Transverse colon (tissue), 4 donors: ENCODE measurements at regions not wholly inside any gene's neighbourhood (a gene's known extent, or its start where the extent isn't known, plus 50 kb on each side); places are given as distances from the start of the nearest gene placed in this dataset.
A peak's percentile ranks its signal among the peaks of the same experiment; 100 is the strongest.

Source experiments
- DNase-seq: peaks from one replicate; pipeline ENCODE4 v3.0.0-alpha.2; 2019
- H3K27ac ChIP-seq, 4 donors: fragments of 200-600 bp; sonication (generic); 2 replicates each; pipeline ENCODE4 v1.5.1; 2016 to 2018; ENCODE audit warnings: inconsistent platforms in 4 of 4
- H3K27me3 ChIP-seq: fragments of 200-600 bp; sonication (generic); 2 replicates; pipeline ENCODE4 v1.5.1; 2017; ENCODE audit warnings: inconsistent platforms
- H3K36me3 ChIP-seq, 4 donors: fragments of 200-600 bp; sonication (generic); 2 replicates each; pipeline ENCODE4 v1.5.1; 2017 to 2019; ENCODE audit warnings: inconsistent platforms in 4 of 4
- H3K4me1 ChIP-seq, 4 donors: fragments of 200-600 bp; sonication (generic); 2 replicates each; pipeline ENCODE4 v1.5.1; 2017 to 2020; ENCODE audit warnings: inconsistent platforms in 4 of 4
- H3K4me3 ChIP-seq, 4 donors: fragments of 200-600 bp; sonication (generic); 1 replicate in 1 of 4; 2 replicates in 3 of 4; pipeline versions ENCODE4 v1.5.1 to v1.6.1; 2017 to 2019; ENCODE audit warnings: inconsistent platforms in 4 of 4
- H3K9me3 ChIP-seq, 2 donors: fragments of 200-600 bp; sonication (generic); 2 replicates each; pipeline ENCODE4 v1.5.1; 2017 to 2019; ENCODE audit warnings: inconsistent platforms in 2 of 2
- CTCF ChIP-seq, 5 experiments: fragments of 200-600 bp in 3 of 5; fragments of 450-650 bp in 2 of 5; sonication (generic) in 3 of 5; IDR thresholded peaks; 1 replicate in 2 of 5; 2 replicates in 3 of 5; pipeline ENCODE4 v1.5.1; 2016 to 2017; ENCODE audit warnings: antibody characterized with exemption in 5 of 5, inconsistent platforms in 3 of 5, mild to moderate bottlenecking in 2 of 5, moderate library complexity in 1 of 5
- EP300 ChIP-seq: sonication (generic); formaldehyde crosslinking; IDR thresholded peaks from one replicate; pipeline ENCODE4 v1.6.1; 2017; ENCODE audit warnings: antibody characterized with exemption, low read depth
- POLR2A ChIP-seq: fragments of 450-650 bp; IDR thresholded peaks from one replicate; pipeline ENCODE4 v1.6.1; 2016; ENCODE audit warnings: antibody characterized with exemption, mild to moderate bottlenecking, moderate library complexity
- POLR2AphosphoS5 ChIP-seq, 3 donors: sonication (generic); formaldehyde crosslinking; IDR thresholded peaks; one replicate each; pipeline ENCODE4 v1.6.1; 2016; ENCODE audit warnings: antibody characterized with exemption in 3 of 3
- WGBS, 2 donors: methylation state at CpG; one replicate each; pipeline ENCODE4 v1.1.5; 2018; ENCODE audit warnings: low coverage in 1 of 2; 5-methylcytosine and 5-hydroxymethylcytosine counted together
- in situ Hi-C, 4 donors: fragments of 200-750 bp; cut with MboI; loops; one replicate each; pipeline versions ENCODE4 v1.15.0 to v1.15.1; 2017; ENCODE audit warnings: low sequenced_read_pairs in 3 of 4, low pct_ligation_motif_present in 1 of 4, low pct_unique_long_range_greater_than_20kb in 1 of 4
- intact Hi-C: fragments of 100-400 bp; cut with DNase I; formaldehyde crosslinking; loops from one replicate; pipeline ENCODE4 v1.15.1; 2023; ENCODE audit warnings: low total_unique reads

- no peaks in the 10 kb centered on the region for H3K9me3 ChIP-seq
- intact Hi-C loops, result no loop called here
- WGBS, 2 donors, result 64 to 92% methylated on average over 3 of the region's 3 CpGs
- H3K4me1 ChIP-seq, result peaks cover 0 to 19% (median 7%) of the 10 kb centered on the region in 4 donors
- H3K36me3 ChIP-seq, result no peaks in the 10 kb centered on the region
- H3K4me3 ChIP-seq, result peak overlapping the region in 2 of 4 donors; percentile 6 to 11
- no peak for DNase-seq
- in situ Hi-C loops, result no loop called here
- no peaks in the 10 kb centered on the region for H3K27me3 ChIP-seq
- TF ChIP-seq CTCF (IDR thresholded peaks at IDR 0.05) (no peak), POLR2A (no peak), POLR2AphosphoS5 (IDR thresholded peaks at IDR 0.05) (no peak), EP300 (no peak)
- peak overlapping the region; percentile 20 to 57 (median 40) for H3K27ac ChIP-seq
Measured at GRCh38 chr14:65282896-65283253, 129.7 kb upstream of the FUT8 start.

- peak overlapping the region in 1 of 4 donors; percentile 59 for H3K27ac ChIP-seq
- in situ Hi-C loops, result no loop called here
- WGBS, 2 donors, result 70 to 73% methylated on average over 6 to 8 of the region's 8 CpGs
- TF ChIP-seq CTCF (IDR thresholded peaks at IDR 0.05) (peak in 2 of 5 experiments; percentile 10 to 16), POLR2AphosphoS5 (IDR thresholded peaks at IDR 0.05) (no peak)
- H3K4me1 ChIP-seq, result peaks cover 0 to 19% (median 7%) of the 10 kb centered on the region in 4 donors
- H3K36me3 ChIP-seq, result no peaks in the 10 kb centered on the region
- H3K27me3 ChIP-seq, result no peaks in the 10 kb centered on the region
- H3K9me3 ChIP-seq, result no peaks in the 10 kb centered on the region
- no peak for DNase-seq
- intact Hi-C loops, result no loop called here
- no peak overlapping the region for H3K4me3 ChIP-seq
Measured at GRCh38 chr14:65286443-65286842, 126.1 kb upstream of the FUT8 start.

- in situ Hi-C loops (no loop called here), intact Hi-C loops (no loop called here)
- Histone ChIP-seq H3K27ac (peak overlapping the region; percentile 39 to 61 (median 53)), H3K36me3 (no peaks in the 10 kb centered on the region), H3K4me3 (no peak overlapping the region), H3K9me3 (no peaks in the 10 kb centered on the region), H3K27me3 (no peaks in the 10 kb centered on the region), H3K4me1 (peaks cover 0 to 14% (median 2%) of the 10 kb centered on the region in 4 donors)
- 62 to 84% methylated on average over 5 to 29 of the region's 29 CpGs for WGBS, 2 donors
- peak; percentile 51 for DNase-seq
- no peak for TF ChIP-seq EP300
- no peak for TF ChIP-seq CTCF (IDR thresholded peaks at IDR 0.05)
- no peak for TF ChIP-seq POLR2A
- no peak for TF ChIP-seq POLR2AphosphoS5 (IDR thresholded peaks at IDR 0.05)
Measured at GRCh38 chr14:65287264-65288131, 125.0 kb upstream of the FUT8 start.

- Histone ChIP-seq H3K4me3 (no peak overlapping the region), H3K9me3 (no peaks in the 10 kb centered on the region), H3K27ac (no peak overlapping the region), H3K4me1 (peaks cover 0 to 3% (median 0%) of the 10 kb centered on the region in 4 donors), H3K36me3 (no peaks in the 10 kb centered on the region), H3K27me3 (no peaks in the 10 kb centered on the region)
- intact Hi-C loops, result no loop called here
- 76 to 83% methylated on average over 2 to 3 of the region's 3 CpGs for WGBS, 2 donors
- in situ Hi-C loops, result no loop called here
- TF ChIP-seq POLR2A, result no peak
- TF ChIP-seq POLR2AphosphoS5 (IDR thresholded peaks at IDR 0.05), result no peak
- TF ChIP-seq CTCF (IDR thresholded peaks at IDR 0.05), result no peak
- no peak for TF ChIP-seq EP300
- no peak for DNase-seq
Measured at GRCh38 chr14:65290830-65291229, 121.7 kb upstream of the FUT8 start.
